ENCODE measurements at regions not wholly inside any gene's neighbourhood (a gene's known extent, or its start where the extent isn't known, plus 50 kb on each side); places are given as distances from the start of the nearest gene placed in this dataset.

GRCh38 chr1:38787041-38787440 is 72.5 kb downstream of the RRAGC start:
- no peak for TF ChIP-seq CTCF (IDR thresholded peaks at IDR 0.05; ENCODE audit: low read depth, low read length, missing control alignments)
- no peak overlapping the region for H3K4me3 ChIP-seq (replicated peaks; ENCODE audit: low read depth, low read length)
- no peak for DNase-seq (ENCODE audit: extremely low read depth, low read depth)

GRCh38 chr1:38786040-38786436 is 73.5 kb downstream of the RRAGC start:
- H3K4me3 ChIP-seq (replicated peaks; ENCODE audit: low read depth, low read length): no peak overlapping the region
- TF ChIP-seq CTCF (IDR thresholded peaks at IDR 0.05; ENCODE audit: low read depth, low read length, missing control alignments): no peak
- DNase-seq (ENCODE audit: extremely low read depth, low read depth): no peak

- H3K4me3 ChIP-seq (replicated peaks; ENCODE audit: low read depth, low read length): no peak overlapping the region
- TF ChIP-seq CTCF (IDR thresholded peaks at IDR 0.05; ENCODE audit: low read depth, low read length, missing control alignments): no peak
- DNase-seq (ENCODE audit: extremely low read depth, low read depth): no peak
These were observed 74.1 kb downstream of the RRAGC start for GRCh38 chr1:38785285-38786039.

GRCh38 chr1:38784452-38785284 is 74.9 kb downstream of the RRAGC start:
- H3K4me3 ChIP-seq (replicated peaks; ENCODE audit: low read depth, low read length): no peak overlapping the region
- TF ChIP-seq CTCF (IDR thresholded peaks at IDR 0.05; ENCODE audit: low read depth, low read length, missing control alignments): no peak
- no peak for DNase-seq (ENCODE audit: extremely low read depth, low read depth)

- H3K4me3 ChIP-seq (replicated peaks; ENCODE audit: low read depth, low read length): no peak overlapping the region
- TF ChIP-seq CTCF (IDR thresholded peaks at IDR 0.05; ENCODE audit: low read depth, low read length, missing control alignments): no peak
- DNase-seq (ENCODE audit: extremely low read depth, low read depth): no peak
These were observed 75.8 kb downstream of the RRAGC start for GRCh38 chr1:38783640-38784229.

- no peak for TF ChIP-seq CTCF (IDR thresholded peaks at IDR 0.05; ENCODE audit: low read depth, low read length, missing control alignments)
- H3K4me3 ChIP-seq (replicated peaks; ENCODE audit: low read depth, low read length): no peak overlapping the region
- no peak for DNase-seq (ENCODE audit: extremely low read depth, low read depth)
These were observed 77.5 kb downstream of the RRAGC start for GRCh38 chr1:38781872-38782617.
